Pancreas (tissue), 10 donors: ENCODE measurements at regions not wholly inside any gene's neighbourhood (a gene's known extent, or its start where the extent isn't known, plus 50 kb on each side); places are given as distances from the start of the nearest gene placed in this dataset.

ENCODE experiments used
- ATAC-seq, 4 donors: fragments of 200-7000 bp; cut with Tn5 transposase; one replicate each; pipeline versions ENCODE4 v1.8.0 to v1.9.1; 2020; ENCODE audit warnings: mild to moderate bottlenecking in 4 of 4, moderate library complexity in 4 of 4
- DNase-seq, 6 donors: peaks; one replicate each; pipeline ENCODE4 v3.0.0-alpha.2; 2020
- FAIRE-seq: peaks from 2 replicates; lab custom pipeline; 2012; peaks lifted over from hg19 to GRCh38; lab: Jason Lieb, UNC
- H3K27ac ChIP-seq, 4 donors: fragments of 200-600 bp; sonication (generic); 1 replicate in 3 of 4; 2 replicates in 1 of 4; pipeline versions ENCODE4 v1.5.0 to v1.8.0; 2020
- H3K27me3 ChIP-seq, 4 donors: fragments of 200-600 bp; one replicate each; pipeline ENCODE4 v1.8.0; 2021
- H3K36me3 ChIP-seq, 3 donors: fragments of 200-600 bp; sonication (generic) in 1 of 3; one replicate each; pipeline versions ENCODE4 v1.5.0 to v1.8.0; 2020 to 2021
- H3K4me1 ChIP-seq, 3 donors: fragments of 200-600 bp; one replicate each; pipeline ENCODE4 v1.8.0; 2021
- H3K4me3 ChIP-seq, 4 donors: fragments of 200-600 bp; sonication (generic) in 2 of 4; one replicate each; pipeline versions ENCODE4 v1.5.0 to v1.8.0; 2020 to 2021
- H3K9me3 ChIP-seq, 4 donors: fragments of 200-600 bp; one replicate each; pipeline ENCODE4 v1.8.0; 2021
- WGBS, 2 donors: extraction: QIAGEN DNeasy Blood & Tissue Kit; methylation state at CpG; one replicate each; pipeline ENCODE4 v1.1.7; 2013; 5-methylcytosine and 5-hydroxymethylcytosine counted together
- intact Hi-C, 3 donors: fragments of 100-400 bp; cut with DNase I; formaldehyde crosslinking; loops; one replicate each; pipeline versions ENCODE4 v1.11.1 to v1.14.2; 2022
- TF ChIP-seq, protein P1 (sequence below), 4 donors: fragments of 200-600 bp; sonication (generic) in 3 of 4; IDR thresholded peaks; one replicate each; pipeline versions ENCODE4 v1.5.0 to v1.8.0; 2021; ENCODE audit warnings: antibody characterized with exemption in 4 of 4
- donor health status: healthy with polysubstance abuse.
- donor health status: DM: no; HTN: no; CAD: no; lungs with moderate emphysema.
- donor health status: DM: no; HTN: no; CAD: no.
- donor health status: control.
- donor health status: control.
- donor health status: Bipolar disorder and iron deficiency.
- donor health status: DM: yes; HTN: yes; CAD: no.
- donor health status: DM: no; HTN: no; CAD: no.
- donor health status: DM: no; HTN: no; CAD: no.
- donor health status: DM: yes; HTN: yes; CAD: no.

- intact Hi-C loops = no loop called here
- Histone ChIP-seq H3K4me1 (peaks cover 0 to 6% (median 0%) of the 10 kb centered on the region in 3 donors), H3K27ac (no peak overlapping the region), H3K9me3 (no peaks in the 10 kb centered on the region), H3K27me3 (no peaks in the 10 kb centered on the region), H3K4me3 (no peak overlapping the region), H3K36me3 (no peaks in the 10 kb centered on the region)
- TF ChIP-seq, protein P1, sequence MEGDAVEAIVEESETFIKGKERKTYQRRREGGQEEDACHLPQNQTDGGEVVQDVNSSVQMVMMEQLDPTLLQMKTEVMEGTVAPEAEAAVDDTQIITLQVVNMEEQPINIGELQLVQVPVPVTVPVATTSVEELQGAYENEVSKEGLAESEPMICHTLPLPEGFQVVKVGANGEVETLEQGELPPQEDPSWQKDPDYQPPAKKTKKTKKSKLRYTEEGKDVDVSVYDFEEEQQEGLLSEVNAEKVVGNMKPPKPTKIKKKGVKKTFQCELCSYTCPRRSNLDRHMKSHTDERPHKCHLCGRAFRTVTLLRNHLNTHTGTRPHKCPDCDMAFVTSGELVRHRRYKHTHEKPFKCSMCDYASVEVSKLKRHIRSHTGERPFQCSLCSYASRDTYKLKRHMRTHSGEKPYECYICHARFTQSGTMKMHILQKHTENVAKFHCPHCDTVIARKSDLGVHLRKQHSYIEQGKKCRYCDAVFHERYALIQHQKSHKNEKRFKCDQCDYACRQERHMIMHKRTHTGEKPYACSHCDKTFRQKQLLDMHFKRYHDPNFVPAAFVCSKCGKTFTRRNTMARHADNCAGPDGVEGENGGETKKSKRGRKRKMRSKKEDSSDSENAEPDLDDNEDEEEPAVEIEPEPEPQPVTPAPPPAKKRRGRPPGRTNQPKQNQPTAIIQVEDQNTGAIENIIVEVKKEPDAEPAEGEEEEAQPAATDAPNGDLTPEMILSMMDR (IDR thresholded peaks at IDR 0.05) = no peak
- DNase-seq (peak in 1 of 6 donors; percentile 21), FAIRE-seq (no peak), ATAC-seq (no peak)
- WGBS, 2 donors = 54 to 76% methylated on average over 3 of the region's 3 CpGs
These were observed 130.7 kb upstream of the NR3C1 start for GRCh38 chr5:143533978-143534760.

DNA sequence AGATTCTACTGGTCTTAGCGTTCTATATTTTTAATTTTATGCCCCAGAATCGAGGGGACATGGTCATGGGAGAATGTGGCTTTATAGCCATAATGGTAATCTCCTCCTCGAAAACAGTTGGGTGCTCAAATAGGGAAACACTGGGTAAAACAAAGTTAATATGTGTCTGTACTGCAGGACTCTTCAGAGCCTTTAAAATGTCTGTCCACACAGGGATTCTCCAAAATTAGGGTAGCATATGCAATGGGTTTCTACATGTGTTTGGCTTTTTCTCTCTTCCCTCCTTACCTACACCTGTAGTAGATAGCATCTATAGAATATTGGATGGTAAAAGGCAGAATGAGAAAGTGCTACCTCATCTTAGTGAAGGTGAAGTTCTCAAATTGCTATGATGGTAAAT lies 130.0 kb upstream of the NR3C1 start:
- no peaks in the 10 kb centered on the region for H3K9me3 ChIP-seq
- peaks cover 0 to 6% (median 0%) of the 10 kb centered on the region in 3 donors for H3K4me1 ChIP-seq
- no peaks in the 10 kb centered on the region for H3K36me3 ChIP-seq
- TF ChIP-seq, protein P1 (IDR thresholded peaks at IDR 0.05) = no peak
- FAIRE-seq (no peak), ATAC-seq (no peak), DNase-seq (no peak)
- H3K27me3 ChIP-seq = no peaks in the 10 kb centered on the region
- no peak overlapping the region for H3K27ac ChIP-seq
- 73 to 79% methylated on average over 3 of the region's 3 CpGs for WGBS, 2 donors
- intact Hi-C loops = no loop called here
- no peak overlapping the region for H3K4me3 ChIP-seq

GRCh38 chr5:143527808-143528207 lies 124.3 kb upstream of the NR3C1 start:
- TF ChIP-seq, protein P1 (IDR thresholded peaks at IDR 0.05) = no peak
- FAIRE-seq (no peak), DNase-seq (no peak), ATAC-seq (no peak)
- Histone ChIP-seq H3K4me1 (peaks cover 0 to 6% (median 0%) of the 10 kb centered on the region in 3 donors), H3K36me3 (no peaks in the 10 kb centered on the region), H3K9me3 (no peaks in the 10 kb centered on the region), H3K27me3 (no peaks in the 10 kb centered on the region), H3K27ac (no peak overlapping the region), H3K4me3 (no peak overlapping the region)
- intact Hi-C loops = no loop called here
- 92 to 98% methylated on average over 4 of the region's 4 CpGs for WGBS, 2 donors

DNA sequence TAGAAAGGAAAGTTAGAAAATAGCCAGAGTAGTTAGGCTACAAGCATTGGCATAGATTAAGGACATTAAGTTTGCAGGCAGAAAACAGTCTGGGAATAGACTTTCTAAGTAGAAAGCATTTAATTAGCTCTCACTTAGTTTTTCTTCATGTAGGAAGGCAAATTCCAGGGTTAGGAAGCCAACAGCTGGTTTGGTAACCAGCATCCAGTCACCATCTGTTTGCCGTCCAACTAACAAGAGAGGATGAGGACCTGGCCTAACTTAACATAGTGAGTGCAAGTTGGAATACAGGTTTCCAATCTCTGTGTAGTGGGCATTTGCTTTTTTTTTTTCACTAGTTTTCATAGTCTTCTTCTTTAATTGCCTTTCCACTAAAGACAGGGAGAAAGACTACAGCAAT lies 121.7 kb upstream of the NR3C1 start:
- Histone ChIP-seq H3K27me3 (no peaks in the 10 kb centered on the region), H3K4me3 (no peak overlapping the region), H3K4me1 (no peaks in the 10 kb centered on the region), H3K27ac (no peak overlapping the region), H3K36me3 (no peaks in the 10 kb centered on the region), H3K9me3 (no peaks in the 10 kb centered on the region)
- no peak for DNase-seq
- TF ChIP-seq, protein P1 (IDR thresholded peaks at IDR 0.05) = no peak
- 98 to 100% methylated on average over 1 of the region's 1 CpG for WGBS, 2 donors
- intact Hi-C loops = no loop called here
- FAIRE-seq = no peak
- no peak for ATAC-seq

DNA sequence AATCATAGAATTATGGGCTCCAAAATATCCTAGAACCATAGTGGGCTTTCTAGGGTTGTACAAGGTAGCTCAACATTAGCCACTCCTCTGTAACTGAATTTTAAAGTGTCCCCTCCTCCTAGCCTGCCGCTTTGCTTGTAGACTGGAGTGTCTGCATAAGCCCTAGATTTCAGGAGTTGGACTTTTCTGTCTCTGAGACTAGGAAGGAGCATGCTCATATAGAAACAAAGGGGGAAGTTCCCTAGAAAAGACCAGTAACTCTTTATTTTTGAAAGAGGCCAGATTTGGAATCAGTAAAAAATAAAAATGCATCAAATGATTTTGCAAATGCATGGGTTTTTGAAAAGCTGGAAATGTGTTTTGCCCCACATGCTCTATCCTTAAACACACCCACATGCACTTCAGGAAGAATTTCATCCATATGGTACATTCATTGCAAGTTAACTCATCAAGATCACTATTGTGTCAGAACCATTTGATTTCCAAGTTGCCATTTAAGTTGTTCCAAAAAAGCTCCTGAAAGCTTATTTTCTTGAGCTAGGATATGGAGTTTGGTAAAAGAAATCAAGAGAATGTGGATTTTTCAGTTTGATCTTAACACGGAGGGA lies 121.0 kb upstream of the NR3C1 start:
- Histone ChIP-seq H3K27me3 (peaks cover 0 to 1% (median 0%) of the 10 kb centered on the region in 4 donors), H3K4me3 (no peak overlapping the region), H3K4me1 (no peaks in the 10 kb centered on the region), H3K36me3 (no peaks in the 10 kb centered on the region), H3K27ac (no peak overlapping the region), H3K9me3 (no peaks in the 10 kb centered on the region)
- FAIRE-seq = no peak
- DNase-seq = no peak
- intact Hi-C loops = no loop called here
- no peak for ATAC-seq
- 91 to 92% methylated on average over 2 of the region's 2 CpGs for WGBS, 2 donors
- TF ChIP-seq, protein P1 (IDR thresholded peaks at IDR 0.05) = no peak
